HS-27A (cell line): ENCODE measurements at regions not wholly inside any gene's neighbourhood (a gene's known extent, or its start where the extent isn't known, plus 50 kb on each side); places are given as distances from the start of the nearest gene placed in this dataset.
"Not testable (repeated sequence)": the region's sequence is repeated elsewhere in the genome, so short reads cannot be mapped to it uniquely, and the experiment has no call there.

Experiments
- DNase-seq: peaks from one replicate; pipeline ENCODE4 v3.0.0-alpha.2; 2012; ENCODE audit warnings: low read depth, missing footprints

DNA sequence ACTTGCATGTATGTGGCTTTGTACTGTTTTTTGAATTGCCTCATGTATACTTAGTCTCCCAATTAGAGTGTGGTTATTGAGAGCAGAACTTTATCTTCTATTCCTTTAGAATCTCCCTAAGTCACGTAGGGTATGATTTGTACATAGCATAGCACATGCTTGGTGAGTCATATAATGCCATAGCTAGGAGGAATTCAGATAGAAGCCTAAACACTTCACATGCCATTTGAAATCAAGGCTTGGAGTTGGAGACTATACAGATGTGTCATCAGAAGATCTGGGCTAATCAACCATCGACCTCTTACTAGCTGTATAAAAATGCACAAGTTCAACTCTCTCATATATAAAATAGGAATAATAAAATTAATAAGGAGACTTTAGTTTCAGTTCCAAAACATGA lies 222.6 kb upstream of the ST6GAL2 start:
- DNase-seq = peak; percentile 84

- DNase-seq = no peak
Observed at GRCh38 chr2:107111623-107112022, 225.7 kb upstream of the ST6GAL2 start.

GRCh38 chr2:107112561-107112960 lies 226.6 kb upstream of the ST6GAL2 start:
- no peak for DNase-seq

DNA sequence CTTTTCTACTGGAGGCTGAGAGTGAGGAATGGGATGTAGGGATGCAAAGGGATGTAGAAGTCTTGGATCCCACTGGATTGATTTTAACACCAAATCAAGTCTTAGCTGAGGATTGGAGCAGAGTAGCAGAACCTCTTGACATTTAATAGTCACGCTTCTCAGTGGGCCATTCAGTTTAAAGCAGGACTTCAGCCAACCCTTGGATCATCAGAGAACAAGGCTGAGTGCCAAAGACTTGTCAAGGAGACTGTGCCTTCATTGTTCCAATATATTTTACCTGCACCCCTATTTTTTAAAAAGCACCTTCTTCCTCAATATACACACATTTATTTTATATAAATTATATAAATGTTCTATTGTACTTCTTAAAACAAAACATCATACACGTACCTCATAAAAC lies 242.4 kb upstream of the ST6GAL2 start:
- no peak for DNase-seq

DNA sequence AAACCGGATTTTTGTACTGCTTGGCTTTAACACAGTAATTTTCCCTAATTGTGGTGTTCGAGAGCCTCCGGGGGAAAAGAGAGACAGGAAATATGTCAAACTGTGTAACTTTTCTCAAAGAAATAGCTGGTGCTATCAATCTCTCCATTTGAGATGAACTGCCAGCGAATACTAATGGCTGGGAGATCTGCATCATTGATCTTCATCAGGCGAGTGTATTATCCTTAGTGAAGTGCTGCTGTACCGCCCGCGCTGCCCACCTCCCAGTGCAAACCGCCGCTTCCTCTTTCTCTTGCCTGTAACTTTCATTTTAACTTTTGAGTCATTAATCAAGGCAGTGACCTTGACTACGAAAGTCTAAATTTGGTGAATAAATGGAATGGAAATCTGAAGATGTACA lies 246.1 kb upstream of the ST6GAL2 start:
- DNase-seq = no peak

GRCh38 chr2:107132746-107133145 lies 246.8 kb upstream of the ST6GAL2 start:
- DNase-seq = no peak

- no peak for DNase-seq
Observed at GRCh38 chr2:107133412-107133811, 247.4 kb upstream of the ST6GAL2 start.

DNA sequence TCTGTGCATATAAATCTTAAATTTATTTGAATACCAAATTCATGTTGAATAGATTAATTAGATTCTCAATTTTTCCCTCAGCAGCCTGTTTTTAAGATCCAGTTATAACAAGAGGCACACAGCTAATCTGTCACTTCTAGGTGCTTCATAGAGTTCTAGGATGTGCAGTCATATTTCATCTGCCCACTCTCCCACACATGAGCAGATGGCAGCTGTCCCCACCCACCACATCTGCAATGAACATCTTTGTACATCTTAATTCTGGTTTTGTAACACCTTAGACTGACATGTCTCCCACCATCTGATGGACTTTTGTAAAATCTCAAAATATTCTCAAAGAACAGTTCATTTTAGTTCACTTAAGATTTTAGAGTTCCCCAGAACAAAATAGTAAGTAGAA lies 250.8 kb upstream of the ST6GAL2 start:
- no peak for DNase-seq

GRCh38 chr2:107137706-107138105 lies 251.7 kb upstream of the ST6GAL2 start:
- DNase-seq = no peak

DNA sequence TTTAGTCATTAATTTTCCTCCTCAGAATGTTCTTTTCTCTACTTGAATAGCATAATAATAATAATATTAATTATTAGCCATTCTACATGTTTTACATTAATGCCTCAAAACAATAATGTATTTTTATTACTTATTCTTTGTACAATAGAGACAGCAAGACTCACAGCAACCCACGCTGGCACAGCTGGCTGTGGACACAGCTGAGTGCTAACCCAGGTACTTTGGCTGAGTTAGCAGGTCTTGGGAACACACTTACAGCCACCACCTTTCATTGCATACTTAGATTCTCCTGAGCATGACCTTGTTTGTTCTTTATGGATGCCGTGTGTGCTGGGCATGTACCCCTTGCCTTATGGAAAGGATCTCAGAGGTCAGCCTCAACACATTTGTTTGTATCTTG lies 260.2 kb upstream of the ST6GAL2 start:
- no peak for DNase-seq

DNA sequence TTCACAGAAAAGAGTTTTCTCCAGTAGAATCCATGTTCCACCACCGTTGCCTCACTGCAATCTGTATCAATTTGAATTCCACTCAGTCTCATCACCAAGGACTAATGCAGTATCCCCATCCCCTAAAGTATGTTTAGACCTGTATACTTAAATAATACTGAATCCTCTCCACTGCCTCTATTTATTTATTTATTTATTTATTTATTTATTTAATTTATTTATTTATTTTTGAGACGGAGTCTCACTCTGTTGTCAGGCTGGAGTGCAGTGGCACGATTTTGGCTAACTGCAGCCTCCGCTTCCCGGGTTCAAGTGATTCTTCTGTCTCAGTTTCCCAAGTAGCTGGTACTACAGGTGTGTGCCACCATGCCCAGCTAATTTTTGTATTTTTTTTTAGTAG lies 260.7 kb upstream of the ST6GAL2 start:
- not testable (repeated sequence) for DNase-seq

DNA sequence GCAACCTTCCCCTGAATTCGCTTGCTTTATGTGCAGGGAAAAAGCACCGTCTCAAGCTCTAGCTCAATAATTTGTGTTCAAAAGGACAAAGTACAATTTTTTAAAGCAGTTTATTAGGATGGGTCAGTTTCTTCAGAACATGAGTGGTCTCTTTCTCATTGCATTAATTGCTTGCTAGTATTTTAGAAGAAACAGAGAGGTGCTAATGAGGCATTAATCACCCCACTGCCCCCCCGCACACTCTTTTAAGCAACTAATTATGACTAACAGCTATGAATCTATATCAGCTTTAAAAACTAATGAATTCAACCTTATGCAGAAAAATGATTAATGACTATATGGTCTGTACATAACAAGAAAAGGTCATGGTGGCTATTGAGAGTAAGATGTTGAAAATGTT lies 262.1 kb upstream of the ST6GAL2 start:
- DNase-seq = no peak

GRCh38 chr2:107148496-107148895 lies 262.5 kb upstream of the ST6GAL2 start:
- no peak for DNase-seq

DNA sequence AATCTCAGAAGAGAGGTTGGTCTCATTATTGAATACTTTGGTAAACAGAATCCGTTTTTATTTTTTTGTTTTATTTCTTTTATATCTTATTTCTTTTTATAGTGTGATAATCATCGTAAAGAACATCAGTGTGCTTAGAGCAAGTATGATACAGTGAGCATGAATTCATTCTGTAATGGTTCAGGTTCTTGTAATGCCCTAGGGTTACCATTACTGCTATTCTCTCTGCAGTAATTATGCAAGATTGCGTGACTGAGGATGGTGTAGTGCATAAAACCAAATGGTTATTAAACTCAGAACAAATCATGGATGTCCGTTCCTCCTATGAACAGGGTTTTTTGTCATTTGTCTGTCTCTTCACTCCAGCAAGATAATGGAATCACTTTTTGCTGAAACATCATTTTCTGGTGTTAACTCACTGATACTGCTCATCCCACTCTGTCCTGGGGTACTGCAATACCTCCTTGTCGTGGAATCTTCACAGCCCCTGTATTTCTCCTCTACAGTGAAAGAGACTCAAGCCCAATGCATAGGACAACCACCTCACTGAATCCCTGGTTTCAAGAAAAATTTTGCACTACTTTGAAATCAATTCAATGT lies 274.8 kb upstream of the ST6GAL2 start:
- DNase-seq = no peak

DNA sequence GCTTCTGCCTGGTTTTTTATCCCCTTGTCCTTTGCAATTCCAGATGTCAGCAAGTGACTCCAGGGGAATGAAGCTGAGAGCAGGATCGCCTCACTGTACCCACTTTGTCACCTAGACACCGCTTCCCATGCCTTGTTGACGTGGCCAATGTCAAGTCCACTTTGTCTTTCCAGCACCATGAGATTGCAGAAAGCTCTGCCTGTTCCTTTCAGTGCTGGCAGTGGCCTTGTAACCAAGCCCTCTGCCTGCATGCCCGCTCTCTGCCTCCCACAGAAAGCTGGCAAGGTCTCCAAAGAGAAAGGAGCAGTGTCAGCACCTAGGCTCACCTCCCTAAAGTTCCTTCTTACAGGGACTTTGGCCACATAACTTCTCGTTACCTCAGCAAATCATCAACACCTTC lies 282.2 kb upstream of the ST6GAL2 start:
- DNase-seq = no peak

DNA sequence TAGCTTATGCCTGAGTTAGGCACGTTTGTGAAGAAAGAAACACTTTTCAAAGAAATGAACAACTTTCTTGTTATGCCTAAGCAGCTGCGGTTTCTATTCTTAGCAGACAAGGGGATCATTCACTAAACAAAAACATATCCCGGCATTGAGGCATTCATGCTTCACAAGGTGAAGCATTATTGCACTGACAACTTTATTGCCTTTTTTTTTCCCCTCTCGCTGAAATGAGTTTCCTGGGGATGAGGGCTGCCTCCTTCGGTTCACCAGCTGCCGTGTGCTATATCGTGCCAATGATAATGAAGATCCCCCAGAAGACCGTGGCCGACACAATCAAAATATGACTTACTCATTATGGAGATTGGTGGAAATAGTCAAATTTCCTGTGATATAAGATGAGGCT lies 288.2 kb upstream of the ST6GAL2 start:
- DNase-seq = no peak

DNA sequence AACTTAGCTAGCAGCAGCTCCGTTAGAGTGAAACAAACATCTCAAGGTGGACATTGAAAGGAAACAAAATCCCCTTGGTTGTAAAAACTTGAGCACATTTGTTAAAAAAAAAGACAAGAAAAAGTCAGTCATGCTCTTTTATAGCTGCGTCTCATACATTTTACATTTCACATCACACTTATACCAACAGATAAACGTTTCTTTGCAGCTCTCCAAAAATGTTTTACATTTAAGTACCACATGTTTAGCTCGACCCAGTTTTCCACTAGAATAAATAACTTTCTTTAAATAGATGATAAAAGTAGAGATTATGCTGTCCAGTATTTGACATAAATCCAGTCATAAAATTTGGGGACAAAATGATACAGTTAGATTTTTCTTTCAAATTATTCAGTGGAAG lies 297.0 kb upstream of the ST6GAL2 start:
- no peak for DNase-seq

DNA sequence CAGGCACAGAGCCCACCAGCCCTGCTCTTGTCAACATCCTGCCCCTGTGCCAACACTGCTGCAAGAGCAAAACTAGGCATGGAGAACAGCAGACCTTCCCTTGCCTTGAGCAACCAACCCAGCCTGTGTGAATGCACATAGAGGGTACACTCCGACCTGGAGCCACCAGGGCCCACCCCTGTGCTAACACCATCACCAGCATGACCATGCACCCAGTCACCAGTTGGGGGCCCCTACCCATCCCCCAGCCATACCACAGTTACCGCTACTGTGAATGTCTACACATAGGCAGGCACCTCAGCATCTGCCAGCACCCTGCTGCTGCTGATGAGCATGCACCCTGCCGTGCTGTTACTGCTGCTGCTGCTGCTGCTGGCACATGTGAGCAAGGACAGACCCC lies 301.9 kb upstream of the ST6GAL2 start:
- DNase-seq = no peak

- no peak for DNase-seq
Observed at GRCh38 chr2:107195631-107196030, 309.7 kb upstream of the ST6GAL2 start.

DNA sequence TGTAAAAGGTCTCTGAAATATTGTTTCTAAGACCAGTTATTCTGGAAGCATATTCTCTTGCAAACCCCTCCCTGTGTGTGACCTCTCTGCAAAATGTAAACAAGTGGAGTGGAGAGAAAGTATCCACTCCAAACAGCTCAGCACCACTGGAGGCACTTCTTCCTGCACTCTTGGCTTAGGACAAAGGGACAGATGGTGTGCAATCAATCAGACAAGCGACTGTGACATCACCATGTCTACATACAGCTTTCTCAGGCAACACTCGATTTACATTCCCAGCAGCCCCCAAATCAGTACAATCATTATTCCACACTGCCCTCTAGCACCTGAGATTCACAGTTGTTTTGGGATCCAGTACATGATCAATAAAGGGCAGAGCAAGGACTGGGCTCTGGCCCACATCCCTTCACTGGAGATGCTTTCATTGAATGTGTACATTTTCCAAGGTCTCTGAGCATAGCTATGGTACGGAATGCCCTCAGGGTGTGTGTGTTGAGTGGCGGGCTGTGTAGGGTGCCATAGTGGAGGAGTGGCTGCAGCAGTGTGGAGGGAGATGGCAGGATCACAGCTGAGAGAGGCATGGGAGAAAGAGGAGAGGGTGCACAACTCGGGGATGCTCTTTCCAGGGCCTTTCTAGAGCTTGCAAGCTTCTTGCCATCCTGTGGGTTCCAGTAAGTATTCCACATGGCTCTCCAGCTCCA lies 311.8 kb upstream of the ST6GAL2 start:
- DNase-seq = no peak

DNA sequence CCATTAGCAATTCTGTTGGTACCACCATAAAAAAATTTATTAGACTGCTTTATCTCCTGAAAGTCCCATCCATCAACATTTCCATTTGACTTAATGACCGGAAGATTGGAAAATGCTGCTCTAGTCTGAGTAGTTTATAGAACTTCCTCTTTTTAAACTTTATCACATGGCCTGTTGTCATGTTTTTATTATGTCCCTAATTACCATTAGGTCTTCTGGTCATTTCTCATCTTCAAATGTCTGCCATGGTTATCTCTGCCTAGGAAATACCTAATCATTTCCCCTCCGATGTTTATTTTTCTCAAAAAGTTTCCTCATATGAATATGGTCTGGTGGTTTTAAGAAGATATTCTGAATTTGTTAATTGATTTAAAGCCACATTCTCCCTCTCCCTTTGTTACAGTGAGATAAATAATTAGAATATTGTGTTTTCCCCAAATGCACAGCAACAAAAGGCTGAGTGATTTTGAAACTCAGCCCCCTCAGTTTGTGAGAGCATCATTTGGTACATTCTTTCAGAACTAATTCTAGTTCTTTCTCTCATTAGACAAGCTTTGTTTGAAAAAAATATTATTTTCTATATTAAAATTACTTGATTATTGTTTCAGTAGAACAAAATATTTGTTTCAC lies 317.1 kb upstream of the ST6GAL2 start:
- no peak for DNase-seq

DNA sequence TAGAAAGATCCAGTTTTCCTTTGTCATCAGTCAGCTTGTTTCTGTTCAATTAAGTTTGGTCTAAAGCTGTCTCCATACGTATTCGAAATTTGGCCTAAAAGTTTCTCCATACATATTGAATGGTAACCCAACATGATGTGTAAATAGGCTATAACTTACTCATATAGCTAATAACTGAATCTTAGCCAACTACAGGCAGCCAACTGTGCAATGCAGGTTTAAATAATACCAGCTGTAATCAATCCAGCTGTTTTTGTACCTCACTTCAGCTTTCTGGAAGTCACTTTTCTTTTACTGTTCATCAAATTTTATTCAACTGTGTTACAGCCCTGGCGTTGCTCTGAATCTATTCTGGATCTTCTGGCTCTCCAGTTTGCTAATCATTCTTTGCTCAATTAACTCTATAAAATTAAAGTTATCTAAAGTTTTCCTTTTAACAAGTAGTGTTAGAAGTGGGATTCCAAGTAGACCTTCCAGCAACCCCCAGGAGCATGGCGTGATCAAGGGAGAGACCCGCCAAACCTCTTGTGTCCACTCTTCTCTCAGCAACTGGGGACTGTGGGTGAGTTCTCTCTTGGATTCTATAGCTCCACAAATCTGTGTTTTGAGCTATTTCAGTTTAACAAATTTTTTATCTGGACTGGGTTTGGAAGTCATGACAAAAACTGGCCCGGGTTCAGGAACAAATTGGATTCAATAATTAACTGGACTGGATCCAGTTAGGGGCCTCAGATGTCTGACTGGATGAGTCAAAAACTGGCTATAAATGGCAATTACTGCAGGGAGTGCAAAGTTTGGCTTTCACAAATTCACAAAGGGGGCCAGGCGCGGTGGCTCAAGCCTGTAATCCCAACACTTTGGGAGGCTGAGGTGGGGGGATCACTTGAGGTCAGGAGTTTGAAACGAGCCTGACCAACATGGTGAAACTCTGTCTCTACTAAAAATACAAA lies 329.7 kb upstream of the ST6GAL2 start:
- no peak for DNase-seq

- no peak for DNase-seq
Observed at GRCh38 chr2:107218208-107218607, 332.2 kb upstream of the ST6GAL2 start.
